MG63 (cell line): ENCODE measurements at regions not wholly inside any gene's neighbourhood (a gene's known extent, or its start where the extent isn't known, plus 50 kb on each side); places are given as distances from the start of the nearest gene placed in this dataset.
A peak's percentile ranks its signal among the peaks of the same experiment; 100 is the strongest.
"Not testable (repeated sequence)": the region's sequence is repeated elsewhere in the genome, so short reads cannot be mapped to it uniquely, and the experiment has no call there.

Experiments used
- DNase-seq: peaks from one replicate; pipeline ENCODE4 v3.0.0-alpha.2; 2020
- H3K27me3 ChIP-seq: fragments of 250-450 bp; sonication (Bioruptor Pico); 2 replicates; pipeline ENCODE4 v1.5.1; 2020; ENCODE audit warnings: mild to moderate bottlenecking, moderate library complexity
- H3K36me3 ChIP-seq: fragments of 250-450 bp; sonication (Bioruptor Pico); 2 replicates; pipeline ENCODE4 v1.5.1; 2020; ENCODE audit warnings: mild to moderate bottlenecking, moderate library complexity
- H3K4me3 ChIP-seq: fragments of 250-450 bp; sonication (Bioruptor Pico); 2 replicates; pipeline ENCODE4 v1.5.1; 2020; ENCODE audit warnings: mild to moderate bottlenecking, moderate library complexity
- H3K9me3 ChIP-seq: fragments of 250-450 bp; sonication (Bioruptor Pico); 2 replicates; pipeline ENCODE4 v1.5.1; 2020; ENCODE audit warnings: mild to moderate bottlenecking, moderate library complexity

DNA sequence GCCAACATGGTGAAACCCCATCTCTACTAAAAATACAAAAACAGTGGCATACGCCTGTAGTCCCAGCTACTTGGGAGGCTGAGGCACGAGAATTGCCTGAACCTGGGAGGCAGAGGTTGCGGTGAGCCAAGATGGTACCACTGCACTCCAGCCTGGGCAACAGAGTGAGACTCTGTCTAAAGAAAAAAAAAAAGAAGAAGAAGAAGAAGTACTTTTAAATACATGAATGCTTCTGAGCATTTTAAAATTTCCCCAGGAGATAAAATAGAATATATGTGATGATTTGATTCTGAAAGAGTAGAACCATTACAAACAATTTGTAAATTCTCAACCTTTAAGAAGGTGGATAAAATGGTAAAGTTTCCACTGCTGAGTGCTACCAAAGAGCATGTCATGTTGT, 97.2 kb downstream of the PLEKHG1 start:
- not testable (repeated sequence) for H3K9me3 ChIP-seq, H3K27me3 ChIP-seq, H3K36me3 ChIP-seq, H3K4me3 ChIP-seq, DNase-seq

DNA sequence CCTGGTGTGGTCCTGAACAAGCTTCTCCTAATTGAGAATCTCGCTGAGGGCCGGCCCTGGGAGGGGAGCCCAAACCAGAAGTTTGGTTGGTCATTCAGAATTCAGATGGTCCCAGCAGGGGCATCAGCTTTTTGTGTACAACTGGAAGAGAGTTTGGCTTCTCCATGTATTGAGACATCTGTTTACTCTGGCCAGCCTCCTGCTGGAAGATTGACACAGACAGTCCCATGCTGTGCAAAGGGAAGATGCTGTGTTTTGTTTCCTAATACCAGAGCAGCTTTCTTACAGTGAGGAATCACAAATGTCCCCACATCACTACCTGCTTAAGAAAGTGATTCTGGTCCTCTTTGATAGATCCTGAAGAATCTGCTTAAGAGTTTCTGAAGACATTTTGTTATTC, 97.8 kb downstream of the PLEKHG1 start:
- Histone ChIP-seq H3K36me3 (no peaks in the 10 kb centered on the region), H3K27me3 (no peaks in the 10 kb centered on the region), H3K9me3 (no peaks in the 10 kb centered on the region), H3K4me3 (no peak overlapping the region)
- peak; percentile 66 for DNase-seq

DNA sequence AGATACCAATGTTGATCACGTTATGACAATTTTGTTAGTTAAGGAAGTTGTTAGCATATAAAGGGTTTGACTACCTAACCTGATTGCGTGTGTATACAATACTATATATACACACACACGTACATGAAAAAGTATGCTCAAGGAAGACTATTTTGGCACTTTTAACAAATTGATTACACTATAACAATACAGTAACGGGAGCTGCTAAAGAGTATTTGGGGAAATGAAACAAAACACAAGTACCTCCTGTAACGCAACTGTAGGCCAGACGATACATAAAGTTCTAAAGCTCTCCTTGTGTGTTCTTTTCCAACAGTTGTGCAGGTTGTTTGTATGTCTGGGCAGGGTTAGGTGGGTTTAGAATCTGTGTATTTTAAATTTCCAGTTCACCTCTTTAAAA, 98.7 kb downstream of the PLEKHG1 start:
- Histone ChIP-seq H3K27me3 (no peaks in the 10 kb centered on the region), H3K36me3 (no peaks in the 10 kb centered on the region), H3K9me3 (no peaks in the 10 kb centered on the region), H3K4me3 (no peak overlapping the region)
- no peak for DNase-seq

DNA sequence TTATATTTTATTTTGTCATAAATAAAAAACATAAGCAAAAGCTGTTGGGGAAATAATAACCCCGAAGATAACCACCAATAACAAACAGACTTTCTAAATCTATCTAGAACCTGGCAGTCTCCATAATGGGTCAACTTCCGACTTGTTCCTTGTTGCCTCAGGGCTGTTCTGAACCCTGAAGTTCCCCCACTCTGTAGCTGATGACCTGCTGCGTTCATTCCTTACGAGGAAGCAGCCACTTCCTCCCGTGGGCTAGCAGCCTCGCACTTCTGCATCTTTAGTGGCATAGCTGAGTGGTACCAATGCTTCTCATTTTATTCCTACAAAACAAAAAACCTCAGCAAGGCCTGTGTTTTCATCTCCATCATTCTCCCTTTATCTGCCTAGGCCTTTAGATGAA, 103.0 kb downstream of the PLEKHG1 start:
- no peak for DNase-seq
- H3K9me3 ChIP-seq: no peaks in the 10 kb centered on the region
- H3K27me3 ChIP-seq: no peaks in the 10 kb centered on the region
- no peak overlapping the region for H3K4me3 ChIP-seq
- H3K36me3 ChIP-seq: no peaks in the 10 kb centered on the region

DNA sequence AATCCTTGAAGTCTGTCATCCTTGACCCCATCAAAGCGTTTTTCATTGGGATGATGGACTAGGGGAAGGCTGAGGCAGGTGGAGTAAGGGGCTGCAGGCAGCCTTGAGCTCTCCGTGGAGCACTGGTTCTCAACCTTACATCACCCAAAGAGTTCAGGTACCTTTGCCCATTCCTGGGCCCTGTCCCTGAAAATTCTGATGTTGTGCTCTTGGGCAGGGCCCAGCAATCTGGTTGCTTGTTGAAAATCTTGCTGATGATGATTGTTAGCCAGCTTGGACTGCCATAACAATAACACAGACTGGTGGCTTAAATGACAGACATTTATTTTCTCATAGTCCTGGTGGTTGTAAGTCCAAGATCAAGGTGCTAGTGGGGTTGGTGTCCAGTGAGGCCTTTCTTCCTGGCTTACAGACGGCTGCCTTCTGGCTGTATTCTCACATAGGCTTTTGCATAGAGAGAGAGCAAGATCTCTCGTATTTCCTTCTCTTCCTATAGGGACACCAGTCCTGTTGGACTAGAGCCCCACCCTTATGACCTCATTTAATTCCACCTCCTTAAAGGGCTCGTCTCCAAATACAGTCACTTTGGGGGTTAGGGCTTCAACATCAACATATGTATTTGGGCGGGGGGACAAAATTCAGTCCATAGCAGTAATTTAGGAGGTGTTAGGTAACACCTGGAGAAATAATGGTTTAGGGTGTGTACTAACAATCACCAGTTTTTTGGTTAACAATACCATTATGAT, 104.9 kb downstream of the PLEKHG1 start:
- H3K36me3 ChIP-seq: no peaks in the 10 kb centered on the region
- H3K4me3 ChIP-seq: no peak overlapping the region
- no peak for DNase-seq
- no peaks in the 10 kb centered on the region for H3K9me3 ChIP-seq
- H3K27me3 ChIP-seq: no peaks in the 10 kb centered on the region

DNA sequence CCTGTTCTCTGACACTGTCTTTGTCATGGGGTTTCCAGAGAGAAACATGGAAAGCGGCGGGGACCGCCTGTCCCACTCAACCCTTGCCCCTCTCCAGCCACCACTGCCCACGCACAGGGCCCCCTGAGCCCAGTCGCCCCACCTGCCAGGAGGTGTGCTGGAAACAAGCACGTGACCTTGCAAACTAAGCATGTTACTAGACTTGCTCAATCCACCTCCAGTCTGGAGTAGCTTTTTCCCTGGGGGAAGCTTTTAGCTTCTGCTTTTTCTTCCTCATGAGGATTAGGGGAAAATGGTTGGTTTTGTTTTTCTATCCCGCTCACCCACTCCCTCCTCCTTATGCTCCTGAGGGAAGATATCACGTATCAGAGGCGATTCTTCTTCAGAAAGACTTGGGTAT, 105.7 kb downstream of the PLEKHG1 start:
- Histone ChIP-seq H3K4me3 (no peak overlapping the region), H3K9me3 (no peaks in the 10 kb centered on the region), H3K27me3 (no peaks in the 10 kb centered on the region), H3K36me3 (no peaks in the 10 kb centered on the region)
- DNase-seq: no peak

DNA sequence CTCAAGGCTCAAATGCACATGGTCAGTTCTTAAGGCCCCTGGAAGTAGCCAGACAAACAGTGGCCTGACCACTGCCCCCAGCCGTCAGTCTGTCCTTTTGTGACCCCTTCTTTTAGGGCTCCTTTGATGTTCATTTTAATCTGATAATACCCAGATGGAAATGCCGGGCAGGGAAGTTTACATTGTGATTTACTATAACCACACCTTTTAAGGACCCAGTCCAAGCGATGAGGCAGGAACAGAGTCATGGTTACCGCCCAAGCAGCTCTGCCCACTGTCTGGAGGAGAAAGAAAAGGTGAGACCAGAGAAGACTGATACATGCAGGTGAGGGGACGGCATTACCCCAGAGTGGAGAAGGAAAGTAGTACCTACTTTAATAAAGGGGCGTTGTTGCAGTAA, 110.6 kb downstream of the PLEKHG1 start:
- no peak for DNase-seq
- H3K4me3 ChIP-seq: no peak overlapping the region
- H3K36me3 ChIP-seq: no peaks in the 10 kb centered on the region
- no peaks in the 10 kb centered on the region for H3K9me3 ChIP-seq
- no peaks in the 10 kb centered on the region for H3K27me3 ChIP-seq

DNA sequence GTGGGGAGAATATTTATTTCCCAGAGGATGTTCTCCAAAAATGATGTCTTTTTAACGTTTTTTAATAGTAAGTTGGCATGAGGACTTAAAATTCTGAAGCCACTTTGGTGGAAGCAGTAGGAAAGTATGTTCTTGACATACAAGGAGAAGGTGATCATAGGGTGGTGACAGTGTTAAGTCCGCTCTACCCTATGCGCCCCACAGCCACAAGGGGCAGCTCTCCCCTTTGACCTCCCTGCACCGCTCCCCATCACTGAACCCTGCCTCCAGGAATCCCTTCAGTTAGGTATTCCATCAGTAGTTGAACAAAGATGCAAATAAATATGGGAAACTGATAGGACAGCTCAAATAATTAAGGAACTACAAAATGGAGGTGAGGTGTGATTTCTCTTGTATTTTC, 111.4 kb downstream of the PLEKHG1 start:
- no peaks in the 10 kb centered on the region for H3K36me3 ChIP-seq
- no peak for DNase-seq
- H3K27me3 ChIP-seq: no peaks in the 10 kb centered on the region
- H3K9me3 ChIP-seq: no peaks in the 10 kb centered on the region
- H3K4me3 ChIP-seq: no peak overlapping the region

DNA sequence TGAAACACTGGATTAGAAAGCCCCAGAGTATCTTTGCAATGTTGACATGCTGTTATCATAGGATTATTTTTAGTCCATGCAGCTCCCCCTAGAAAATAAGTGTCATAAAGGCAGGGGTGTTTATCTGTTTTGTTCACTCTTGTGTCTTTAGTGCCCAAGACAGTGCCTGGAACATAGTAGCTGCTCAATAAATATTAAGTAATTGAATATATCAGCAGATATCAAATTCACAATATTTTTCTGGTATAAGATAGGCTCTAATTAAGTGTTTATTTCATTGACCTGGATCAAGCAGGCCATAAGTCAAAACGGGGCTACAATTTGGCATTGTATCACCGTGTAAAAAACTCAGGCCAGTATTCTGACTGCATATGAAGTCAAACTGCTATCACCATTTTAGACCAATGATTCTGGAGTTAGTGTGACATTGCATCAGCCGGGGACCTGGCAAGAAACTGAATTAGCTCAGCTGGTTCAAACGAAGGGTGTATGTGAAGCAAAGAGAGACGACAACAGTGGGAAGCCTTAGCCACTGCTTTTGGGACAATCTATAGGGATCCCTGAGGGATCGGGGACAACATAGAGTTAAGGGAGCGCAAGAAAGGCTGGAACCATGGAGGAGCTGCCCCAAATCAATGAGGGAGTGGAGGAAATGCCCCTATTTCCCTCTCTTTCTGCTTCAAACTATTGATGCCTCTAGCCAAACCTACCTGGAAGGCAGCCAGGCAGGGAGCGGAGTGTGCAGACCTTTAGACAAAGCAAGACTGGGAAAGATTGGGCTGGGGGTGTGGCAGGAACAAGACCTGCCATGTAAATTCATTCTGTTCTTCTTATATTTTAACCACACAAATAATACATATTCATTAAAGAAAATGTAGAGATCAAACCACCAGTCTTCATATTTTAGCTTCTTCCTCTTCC, 112.2 kb downstream of the PLEKHG1 start:
- H3K36me3 ChIP-seq: no peaks in the 10 kb centered on the region
- H3K9me3 ChIP-seq: no peaks in the 10 kb centered on the region
- H3K27me3 ChIP-seq: no peaks in the 10 kb centered on the region
- DNase-seq: no peak
- H3K4me3 ChIP-seq: no peak overlapping the region

DNA sequence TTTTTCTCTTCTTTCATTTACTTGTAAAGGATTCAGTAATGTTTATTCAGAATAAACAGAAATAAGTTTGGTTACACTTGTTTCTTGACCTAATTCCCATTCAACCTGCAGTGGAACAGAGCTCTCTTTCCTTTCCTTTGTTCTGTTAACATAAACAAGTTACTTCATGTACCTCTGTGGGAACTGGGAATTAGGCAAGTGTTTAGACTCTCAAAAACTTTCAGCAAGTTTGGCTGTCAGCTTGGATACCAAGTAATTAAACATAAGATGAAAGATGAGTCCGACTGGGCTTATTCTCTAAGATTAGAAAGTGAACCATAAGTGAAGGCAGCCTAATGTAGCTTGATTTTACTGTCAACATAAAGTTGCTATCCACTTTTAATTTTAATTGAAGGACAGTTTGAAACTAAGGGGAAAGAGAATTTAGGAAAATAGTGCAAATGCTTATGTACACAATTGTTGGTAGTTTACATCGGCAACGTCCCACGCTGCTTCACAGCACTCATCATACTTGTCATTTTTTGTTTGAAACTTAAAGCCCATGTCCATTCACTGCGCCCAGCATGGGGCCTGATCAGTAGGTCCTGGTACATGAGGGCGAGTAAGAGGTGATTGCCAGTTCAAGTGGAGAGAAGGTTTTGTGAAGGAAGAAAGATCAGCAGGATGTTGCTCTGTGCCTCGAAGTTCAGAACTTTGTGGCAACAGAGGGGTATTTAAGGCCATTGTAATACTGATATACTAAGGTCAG, 113.0 kb downstream of the PLEKHG1 start:
- H3K9me3 ChIP-seq: no peaks in the 10 kb centered on the region
- no peak overlapping the region for H3K4me3 ChIP-seq
- H3K27me3 ChIP-seq: no peaks in the 10 kb centered on the region
- no peaks in the 10 kb centered on the region for H3K36me3 ChIP-seq
- DNase-seq: no peak

DNA sequence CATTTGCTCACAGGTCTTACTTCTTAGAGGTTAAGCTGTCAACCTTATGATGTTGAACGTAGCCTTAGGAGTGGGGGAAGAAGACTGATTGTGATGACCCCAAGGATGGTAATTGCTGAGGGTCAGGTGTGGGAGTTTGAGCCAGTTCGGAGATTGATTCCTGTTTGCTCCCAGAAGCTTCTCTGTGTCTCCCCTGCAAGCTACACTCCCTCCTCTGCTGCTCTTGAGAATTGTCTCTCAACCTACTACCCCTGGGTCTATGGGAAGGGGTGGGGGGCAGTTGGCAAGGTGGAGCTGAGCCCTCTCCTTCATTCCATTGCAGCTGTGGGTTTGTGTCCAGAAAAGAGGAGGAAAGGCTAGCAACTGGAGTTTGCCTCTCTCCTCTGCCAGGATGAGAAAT, 113.8 kb downstream of the PLEKHG1 start:
- no peaks in the 10 kb centered on the region for H3K36me3 ChIP-seq
- no peaks in the 10 kb centered on the region for H3K27me3 ChIP-seq
- no peak overlapping the region for H3K4me3 ChIP-seq
- DNase-seq: no peak
- H3K9me3 ChIP-seq: no peaks in the 10 kb centered on the region

DNA sequence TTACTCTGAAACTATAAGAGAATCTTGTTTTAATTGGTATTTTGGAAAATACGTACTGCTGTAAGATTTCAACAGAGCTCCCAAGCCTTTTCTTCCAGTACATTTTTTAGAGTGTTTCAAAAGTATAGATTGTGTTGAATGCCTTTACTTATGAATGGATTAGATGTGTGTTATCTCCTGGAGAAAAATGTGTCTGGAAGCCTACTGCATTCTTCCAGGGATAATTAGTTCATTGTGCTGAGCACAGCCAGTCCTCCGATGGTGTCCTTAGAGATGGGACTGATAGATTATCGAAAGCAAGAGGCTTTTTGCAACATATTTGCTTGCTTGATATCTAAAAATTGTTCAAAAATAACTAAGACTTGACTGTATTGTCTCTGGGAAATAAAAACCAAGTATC, 114.2 kb downstream of the PLEKHG1 start:
- DNase-seq: no peak
- Histone ChIP-seq H3K9me3 (no peaks in the 10 kb centered on the region), H3K27me3 (no peaks in the 10 kb centered on the region), H3K36me3 (no peaks in the 10 kb centered on the region), H3K4me3 (no peak overlapping the region)

DNA sequence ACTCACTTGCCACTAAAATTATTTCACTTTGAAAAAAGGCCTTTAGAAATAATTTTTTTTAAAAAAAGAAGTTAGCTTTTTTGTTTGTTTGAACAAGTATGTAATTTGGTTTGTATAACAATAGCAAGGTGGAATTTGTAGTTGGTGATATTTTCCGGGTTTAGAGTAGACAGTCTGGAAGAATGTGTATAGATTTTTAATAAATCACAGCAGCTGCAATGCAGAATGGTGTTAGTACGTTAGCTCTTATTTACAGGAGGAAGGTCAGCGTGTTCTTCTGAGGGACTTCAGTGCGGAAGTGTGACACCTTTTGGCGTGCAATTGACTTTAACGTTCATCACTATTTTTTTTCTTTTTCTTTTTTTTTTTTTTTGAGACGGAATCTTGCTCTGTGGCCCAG, 115.4 kb downstream of the PLEKHG1 start:
- H3K27me3 ChIP-seq: no peaks in the 10 kb centered on the region
- H3K9me3 ChIP-seq: no peaks in the 10 kb centered on the region
- DNase-seq: no peak
- no peak overlapping the region for H3K4me3 ChIP-seq
- no peaks in the 10 kb centered on the region for H3K36me3 ChIP-seq

DNA sequence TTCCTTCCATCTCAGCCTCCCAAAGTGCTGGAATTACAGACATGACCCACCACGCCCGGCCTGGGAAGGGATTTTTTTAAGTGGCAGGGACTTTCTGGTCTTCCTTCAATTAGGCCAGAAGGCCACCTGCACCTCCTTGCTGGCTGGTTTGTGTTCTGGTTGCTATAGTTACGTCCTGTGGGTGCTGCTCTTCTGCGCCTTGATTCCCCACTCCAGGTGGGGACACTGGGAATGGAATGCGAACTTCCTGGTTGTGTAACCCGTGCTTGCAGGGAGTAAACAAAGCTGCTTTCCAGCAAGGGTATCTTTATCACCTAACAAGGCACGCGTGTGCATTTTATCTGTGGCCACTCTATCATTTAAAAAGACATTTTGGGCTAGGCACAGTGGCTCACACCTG, 117.7 kb downstream of the PLEKHG1 start:
- DNase-seq: no peak

DNA sequence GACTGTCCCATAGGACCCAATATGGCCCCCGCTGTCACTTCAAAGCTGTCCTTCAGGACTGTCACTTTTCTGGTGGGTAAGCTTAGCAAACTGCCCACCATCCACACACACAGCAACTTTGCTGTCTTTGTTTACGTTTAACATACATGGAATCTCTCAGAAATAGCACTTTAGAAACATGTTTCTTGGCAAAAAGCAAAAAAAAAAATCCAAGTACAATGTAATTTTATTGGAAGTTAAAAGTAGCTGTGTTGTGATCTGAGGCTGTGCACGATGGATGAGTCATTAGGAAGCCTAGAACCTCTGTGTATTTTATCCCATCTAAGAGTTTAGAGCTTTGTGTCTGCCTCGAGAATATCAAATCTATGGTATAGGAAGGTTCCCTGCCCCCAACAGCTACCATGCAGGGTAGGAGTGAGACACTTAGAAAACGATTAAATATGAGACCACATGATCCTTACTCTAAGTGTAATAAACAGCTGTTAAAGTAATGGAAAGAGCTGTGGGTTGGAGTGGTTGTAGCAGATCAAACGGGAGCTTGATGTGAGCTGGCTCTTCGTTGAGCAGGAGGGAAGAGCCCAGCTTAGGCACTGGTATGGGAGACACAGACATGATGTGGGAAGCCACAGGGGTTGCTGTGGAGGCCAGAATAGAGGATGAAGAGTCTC, 119.5 kb downstream of the PLEKHG1 start:
- H3K4me3 ChIP-seq: no peak overlapping the region
- H3K27me3 ChIP-seq: no peaks in the 10 kb centered on the region
- no peak for DNase-seq
- H3K36me3 ChIP-seq: no peaks in the 10 kb centered on the region
- no peaks in the 10 kb centered on the region for H3K9me3 ChIP-seq

More for the DNA sequence above, 117.7 kb downstream of the PLEKHG1 start:
- H3K36me3 ChIP-seq: no peaks in the 10 kb centered on the region
- no peaks in the 10 kb centered on the region for H3K27me3 ChIP-seq
- no peak overlapping the region for H3K4me3 ChIP-seq
- H3K9me3 ChIP-seq: no peaks in the 10 kb centered on the region

DNA sequence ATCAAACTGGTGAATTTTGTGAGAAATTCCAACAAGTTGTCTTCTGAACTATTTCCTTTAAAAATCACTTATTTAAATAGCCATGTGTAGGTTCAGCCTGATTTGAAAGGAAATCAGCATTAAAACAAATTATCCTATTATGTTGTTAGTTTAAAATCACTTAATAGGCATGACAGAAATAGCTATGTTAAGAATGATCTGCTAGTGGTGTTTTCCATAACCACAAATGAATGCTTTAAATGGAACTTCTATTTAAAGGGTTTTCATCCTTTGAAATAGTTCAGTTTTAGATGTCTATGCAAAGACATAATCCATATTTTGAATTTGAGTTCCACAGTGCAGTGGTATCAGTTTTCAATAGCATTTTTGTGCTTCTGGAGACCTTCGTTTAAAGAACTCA, 120.1 kb downstream of the PLEKHG1 start:
- no peaks in the 10 kb centered on the region for H3K9me3 ChIP-seq
- no peaks in the 10 kb centered on the region for H3K36me3 ChIP-seq
- DNase-seq: no peak
- no peaks in the 10 kb centered on the region for H3K27me3 ChIP-seq
- H3K4me3 ChIP-seq: no peak overlapping the region

DNA sequence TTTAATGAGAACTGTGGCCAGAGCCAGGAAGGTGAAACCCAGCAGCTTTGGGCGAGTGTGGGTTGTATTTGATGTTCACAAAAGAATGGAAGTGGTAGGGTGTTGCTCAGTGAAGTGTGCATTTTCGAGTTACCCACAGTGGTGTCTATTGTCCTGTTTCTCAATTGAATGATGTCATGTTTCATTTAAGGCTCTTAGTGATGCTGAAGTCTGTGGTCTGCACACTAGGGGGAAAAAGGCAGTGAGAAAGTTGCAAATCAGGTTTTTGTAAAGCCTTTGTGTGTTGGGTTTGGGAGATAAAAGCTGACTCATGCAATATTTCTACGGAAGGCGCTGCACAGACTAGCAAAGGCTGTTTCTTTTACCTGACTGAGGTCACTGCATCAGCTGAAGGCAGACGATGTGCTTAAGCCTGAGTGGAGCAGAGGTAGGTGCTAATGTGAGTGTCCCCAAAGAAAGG, 121.1 kb downstream of the PLEKHG1 start:
- Histone ChIP-seq H3K36me3 (no peaks in the 10 kb centered on the region), H3K27me3 (no peaks in the 10 kb centered on the region), H3K9me3 (no peaks in the 10 kb centered on the region), H3K4me3 (no peak overlapping the region)
- no peak for DNase-seq
